GM18508 (cell line): ENCODE measurements at regions not wholly inside any gene's neighbourhood (a gene's known extent, or its start where the extent isn't known, plus 50 kb on each side); places are given as distances from the start of the nearest gene placed in this dataset.
A peak's percentile ranks its signal among the peaks of the same experiment; 100 is the strongest.

Experiments used
- ATAC-seq: cut with Tn5 transposase; IDR thresholded peaks from one replicate; pipeline ENCODE4 v1.9.1; 2021; ENCODE audit warnings: moderate number of reproducible peaks; ENCODE audit not compliant: insufficient read depth, unreplicated experiment

DNA sequence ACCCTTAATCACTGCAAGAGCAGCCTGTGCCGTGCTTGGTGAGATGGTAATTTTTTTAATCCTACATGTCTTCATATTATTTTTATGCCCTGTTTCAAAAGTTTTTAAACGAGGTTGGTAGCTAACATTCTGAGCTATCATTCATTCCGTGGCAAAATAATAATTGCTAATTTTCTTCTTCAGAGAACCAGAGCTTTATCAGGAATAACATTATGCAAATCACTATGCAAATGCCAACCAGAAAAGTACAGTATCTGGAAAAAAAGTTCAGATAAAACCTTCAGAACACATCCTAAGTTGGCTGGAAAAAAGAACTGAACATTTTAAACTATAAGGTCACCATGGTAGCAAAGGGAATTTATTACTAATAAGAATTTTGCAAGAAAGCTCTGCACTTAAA is 165.1 kb upstream of the NABP1 start:
- no peak for ATAC-seq

DNA sequence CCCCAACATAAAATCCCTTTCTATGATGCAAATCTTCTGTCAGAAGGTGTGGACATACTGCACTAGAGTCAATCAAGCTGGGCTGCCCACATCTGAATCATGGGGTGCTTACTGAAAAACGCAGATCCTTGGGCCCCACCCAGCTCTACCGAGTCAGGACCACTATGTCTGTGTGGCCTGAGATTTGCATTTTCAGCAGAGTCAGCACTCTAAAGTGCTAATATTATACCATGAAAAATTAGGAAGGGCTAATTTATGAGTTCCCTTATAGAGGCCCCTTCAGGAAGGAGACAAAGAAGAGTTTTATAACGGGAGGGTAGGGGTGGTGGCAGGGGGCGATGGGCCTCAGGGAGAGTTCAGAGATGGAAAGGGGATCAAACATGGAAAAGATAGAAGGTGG is 163.3 kb upstream of the NABP1 start:
- no peak for ATAC-seq

DNA sequence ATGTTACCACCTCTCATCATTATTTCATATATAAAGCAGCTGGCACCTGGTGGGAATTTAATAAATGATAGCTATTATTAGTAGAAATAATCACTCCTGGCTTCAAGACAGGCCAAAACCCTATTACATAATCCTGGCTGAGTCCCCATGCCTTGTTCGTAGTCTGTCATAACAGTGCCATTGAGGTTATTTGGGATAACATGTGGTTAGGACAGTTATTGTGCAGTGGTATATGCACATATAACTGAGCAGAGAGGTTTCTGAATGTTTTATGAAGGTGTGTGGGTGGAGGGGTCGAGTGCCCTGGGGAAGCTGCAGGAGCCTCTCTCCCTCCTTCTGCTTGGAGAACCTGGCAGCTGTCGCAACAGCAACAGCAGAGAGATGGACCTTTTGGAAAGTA is 162.4 kb upstream of the NABP1 start:
- ATAC-seq = no peak

DNA sequence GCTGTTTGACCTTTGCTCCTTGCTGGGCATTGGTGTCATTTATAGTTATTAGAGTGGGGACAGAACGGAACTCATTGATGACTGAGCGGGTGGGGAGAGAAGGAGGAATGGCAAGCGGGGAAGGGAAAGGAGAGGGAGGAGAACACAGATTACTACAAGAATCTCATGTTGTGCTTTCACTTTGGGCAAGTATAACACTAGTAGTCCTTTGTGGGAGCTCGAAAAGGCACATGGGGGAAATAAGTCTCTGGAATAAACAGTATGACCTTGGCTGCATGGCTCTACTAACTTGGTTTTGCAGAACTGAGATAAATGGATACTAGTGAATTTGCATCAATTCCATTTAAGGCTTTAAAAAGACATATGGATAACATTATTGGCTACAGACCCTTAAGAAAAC is 161.7 kb upstream of the NABP1 start:
- no peak for ATAC-seq

DNA sequence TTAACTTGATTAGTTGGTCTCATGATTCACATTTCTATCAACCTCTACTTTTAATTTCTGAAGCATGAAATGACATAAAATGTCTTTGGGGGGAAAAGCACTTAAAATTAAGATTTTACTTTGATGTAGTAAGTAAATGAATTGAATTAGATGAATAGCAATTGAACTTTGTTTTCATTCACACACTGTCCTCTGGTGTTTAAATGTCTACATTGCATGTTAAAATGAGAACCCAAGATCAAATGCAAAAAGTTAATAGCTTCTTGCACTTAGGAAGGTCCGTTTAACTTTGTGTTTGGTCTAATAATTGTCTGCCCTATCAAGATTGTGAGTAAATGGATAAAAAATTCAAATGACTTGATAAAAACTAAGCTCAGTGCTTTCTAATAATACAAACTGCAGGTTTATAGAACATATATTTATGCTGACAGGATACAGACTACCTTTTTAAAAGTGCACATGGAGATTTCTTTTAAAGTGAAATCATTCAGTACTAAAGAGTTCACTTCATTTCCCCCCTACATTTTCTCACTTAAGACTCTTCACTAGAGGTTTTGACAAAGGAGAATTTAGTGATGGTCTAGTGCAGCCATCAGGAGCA is 156.2 kb upstream of the NABP1 start:
- ATAC-seq = no peak

DNA sequence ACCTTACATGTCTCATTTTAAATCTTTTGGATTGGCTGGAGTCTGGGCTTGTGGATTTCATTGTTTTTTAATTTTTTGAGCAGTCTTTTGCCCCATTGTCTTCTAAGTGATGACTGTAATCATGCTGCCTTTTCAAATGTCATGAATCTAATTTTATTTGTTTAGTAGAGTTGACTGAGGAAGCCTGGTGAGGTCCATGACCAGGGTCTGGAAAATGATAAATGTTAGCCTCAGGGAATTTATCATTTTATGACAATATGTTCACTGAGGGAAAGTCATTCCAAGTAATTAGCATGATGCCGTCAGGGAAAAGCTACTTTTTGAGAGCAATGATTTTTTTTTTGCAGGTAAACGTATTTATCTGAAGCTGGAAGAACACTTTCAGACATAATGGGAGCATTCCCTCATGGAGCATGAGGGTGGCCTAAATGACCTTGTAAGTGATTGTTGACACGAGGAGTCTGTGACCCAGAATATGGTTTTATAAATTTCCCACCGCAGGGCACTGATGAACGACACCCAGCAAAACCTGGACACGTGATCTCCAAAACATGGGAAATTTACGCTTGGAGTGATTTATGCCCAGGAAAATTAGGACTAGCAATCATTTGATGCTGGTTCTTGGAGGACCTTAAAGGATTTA is 155.3 kb upstream of the NABP1 start:
- ATAC-seq = no peak

DNA sequence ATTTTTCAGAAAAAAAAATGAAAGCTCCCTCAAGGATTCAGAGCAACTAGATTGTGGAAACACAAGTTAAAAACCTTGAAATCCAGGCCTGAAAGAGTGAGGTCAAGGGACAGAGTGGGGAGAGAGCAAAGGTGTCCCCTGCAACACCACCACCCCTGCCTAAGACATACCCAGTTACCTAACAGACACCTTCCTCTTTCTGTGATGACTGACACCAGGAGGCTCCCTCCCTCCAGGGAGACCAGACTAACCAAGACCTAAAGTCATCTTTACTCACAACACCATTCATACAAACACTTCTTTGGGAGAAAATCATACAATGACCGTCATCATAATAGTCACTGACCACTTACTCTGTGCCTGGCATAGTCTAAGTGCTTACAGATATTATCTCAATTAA is 151.8 kb upstream of the NABP1 start:
- no peak for ATAC-seq

DNA sequence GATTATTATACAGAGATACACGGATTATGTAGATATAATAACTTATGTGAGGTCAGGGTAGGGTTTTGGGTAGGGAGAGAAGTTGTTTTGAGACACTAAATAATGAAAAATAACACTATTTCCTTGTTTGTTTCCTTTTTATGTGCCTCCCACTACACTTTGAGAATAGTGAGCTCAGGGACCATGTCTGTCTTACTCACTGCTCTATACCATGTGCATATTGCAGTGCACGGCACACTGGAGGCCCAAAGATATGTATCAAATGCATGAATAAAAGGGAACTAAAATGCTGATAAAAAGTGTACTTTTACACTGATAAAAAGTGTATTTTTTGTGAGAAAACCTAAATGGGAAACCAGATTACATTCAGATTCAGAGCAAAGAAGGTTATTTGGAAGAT is 151.4 kb upstream of the NABP1 start:
- no peak for ATAC-seq

DNA sequence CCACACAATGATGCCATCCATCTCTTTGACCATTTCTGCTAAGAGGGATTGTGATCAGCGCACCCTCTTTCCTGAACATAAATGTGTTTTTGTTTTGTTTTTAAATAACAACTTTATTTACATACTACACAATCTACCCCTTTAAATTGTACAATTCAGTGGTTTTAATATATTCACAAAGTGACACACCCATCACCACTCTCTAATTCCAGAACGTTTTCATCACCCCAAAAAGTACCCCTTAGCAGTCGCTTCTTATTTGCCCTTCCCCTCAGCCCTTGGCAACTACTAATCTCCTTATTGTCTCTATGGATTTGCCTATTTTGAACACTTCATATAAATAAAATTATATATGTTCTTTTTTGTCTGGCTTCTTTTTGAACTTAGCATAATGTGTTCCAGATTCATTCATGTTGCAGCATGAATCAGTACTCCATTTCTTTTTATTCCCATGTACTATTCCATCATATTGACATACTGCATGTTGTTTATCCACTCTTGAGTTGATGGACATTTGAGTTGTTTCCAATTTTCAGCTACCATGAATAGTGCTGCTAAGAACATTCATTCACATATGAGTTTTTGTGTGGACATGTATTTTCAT is 150.9 kb upstream of the NABP1 start:
- ATAC-seq = no peak

DNA sequence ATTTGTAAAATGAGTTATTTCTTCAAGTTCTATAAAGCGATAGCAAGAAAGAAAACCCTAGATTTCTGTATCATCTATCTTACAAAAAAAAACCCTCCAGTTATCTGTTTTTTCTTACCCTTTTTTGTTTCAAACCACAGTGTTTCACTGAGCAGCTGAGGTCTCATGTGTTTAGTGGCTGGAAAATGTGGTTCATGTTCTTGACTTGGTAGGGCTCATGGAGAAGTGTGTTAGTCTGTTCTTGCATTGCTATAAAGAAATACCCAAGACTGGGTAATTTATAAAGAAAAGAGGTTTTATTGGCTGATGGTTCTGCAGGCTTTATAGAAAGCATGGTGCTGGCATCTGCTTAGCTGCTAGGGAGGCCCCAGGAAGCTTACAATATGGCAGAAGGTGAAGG is 147.3 kb upstream of the NABP1 start:
- ATAC-seq = no peak

DNA sequence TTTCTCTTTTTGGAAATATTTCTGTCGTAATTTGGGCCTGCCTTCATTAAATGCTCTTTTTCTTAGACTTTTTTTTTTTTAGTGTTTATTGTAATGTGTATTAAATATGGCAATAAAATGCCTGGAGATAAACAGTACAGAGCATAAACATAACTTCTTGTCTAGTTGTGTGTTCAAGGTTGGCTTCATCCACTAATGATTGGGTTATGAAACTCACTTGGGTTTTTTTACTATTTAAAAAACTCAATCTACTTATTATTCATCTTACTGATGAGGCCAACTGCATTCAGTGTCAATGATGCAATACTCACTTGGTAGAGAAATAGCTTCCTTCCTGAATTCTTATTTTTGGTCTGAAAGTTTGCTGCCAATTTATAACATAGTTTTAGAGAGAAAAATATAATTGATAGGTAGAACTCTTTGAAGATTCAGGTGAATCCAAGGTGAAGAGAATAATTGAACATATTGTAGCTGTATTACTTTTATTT is 144.2 kb upstream of the NABP1 start:
- ATAC-seq = no peak

DNA sequence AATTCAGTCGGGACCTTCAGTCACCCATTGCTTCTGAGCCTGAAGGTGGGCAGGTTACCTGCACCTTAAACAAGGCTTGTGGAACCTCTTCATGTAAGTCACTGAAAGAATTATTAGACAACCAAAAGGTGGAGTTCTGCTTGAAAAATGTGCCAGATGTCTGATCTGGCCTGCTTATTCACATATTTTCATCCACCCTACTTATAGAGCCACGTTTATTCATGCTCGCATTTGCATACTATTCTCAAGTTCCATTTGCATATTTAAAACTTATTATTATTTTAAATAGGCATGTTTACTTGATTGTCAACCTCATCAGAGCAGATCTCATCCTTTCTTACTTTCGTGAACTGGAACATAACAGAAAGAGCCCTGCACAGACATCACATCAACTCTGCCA is 140.0 kb upstream of the NABP1 start:
- no peak for ATAC-seq

DNA sequence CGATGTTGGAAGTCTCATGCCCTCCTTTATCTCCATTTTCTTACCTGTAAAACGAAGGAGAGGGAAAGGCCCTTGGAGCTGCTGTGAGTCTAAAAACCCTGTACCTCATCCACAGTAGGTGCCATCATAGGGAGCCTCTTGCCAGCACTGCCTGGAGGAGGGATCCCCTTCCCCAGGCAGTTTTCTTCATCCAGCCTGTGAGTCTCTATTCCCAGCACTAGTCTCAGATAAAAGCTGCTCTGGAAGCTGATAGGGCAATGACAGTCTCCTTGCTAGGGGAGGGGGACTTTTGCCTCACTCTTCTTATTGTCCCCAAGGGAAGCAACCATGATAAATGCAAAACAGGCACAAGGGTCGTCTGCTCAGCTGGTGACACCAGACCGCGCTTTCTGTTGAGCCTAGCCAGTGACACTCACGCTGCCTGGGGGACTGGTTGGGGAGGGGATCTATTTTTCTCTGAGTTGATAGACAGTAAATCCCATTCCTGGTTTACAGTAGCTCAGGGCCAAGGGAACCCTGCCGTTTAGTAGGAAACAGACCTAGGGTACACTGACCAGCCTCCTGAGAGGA is 139.5 kb upstream of the NABP1 start:
- no peak for ATAC-seq

DNA sequence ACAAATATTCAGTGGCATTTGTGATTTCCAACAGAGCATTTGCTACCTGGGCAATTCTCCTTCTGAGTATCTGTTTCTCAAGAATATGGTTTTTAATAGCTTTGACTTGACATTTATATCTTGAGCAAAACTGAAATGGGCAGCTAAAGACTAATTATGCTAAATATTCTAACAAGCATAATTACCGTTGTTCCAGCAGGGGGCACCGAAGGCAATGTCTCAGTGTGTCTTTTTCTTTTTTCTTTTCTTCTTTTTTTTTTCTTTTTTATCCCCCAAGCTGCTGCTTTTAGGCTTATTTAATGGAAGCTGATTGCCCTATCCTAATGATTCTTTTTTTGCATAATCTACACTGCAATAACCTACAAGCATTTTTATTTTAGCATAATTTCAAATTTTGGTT is 138.9 kb upstream of the NABP1 start:
- no peak for ATAC-seq

DNA sequence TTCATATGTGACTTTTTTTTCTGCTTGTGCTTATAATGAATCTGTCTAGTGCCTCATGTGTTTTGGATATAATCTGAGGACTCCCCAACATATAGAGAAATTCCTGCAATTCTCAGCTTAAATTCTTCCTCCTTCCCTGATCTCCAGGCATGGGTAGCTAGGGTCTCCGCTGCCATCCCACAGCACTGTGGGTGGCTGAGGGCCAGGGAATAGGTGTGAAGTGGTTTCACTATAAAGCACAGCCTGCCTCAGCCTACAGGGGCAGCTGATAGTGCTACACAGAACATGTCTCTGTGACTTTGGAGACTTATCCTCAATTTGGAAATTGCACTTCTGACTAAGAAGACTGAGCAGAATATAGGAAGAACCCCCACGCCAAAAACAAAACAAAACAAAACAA is 137.3 kb upstream of the NABP1 start:
- ATAC-seq = no peak

DNA sequence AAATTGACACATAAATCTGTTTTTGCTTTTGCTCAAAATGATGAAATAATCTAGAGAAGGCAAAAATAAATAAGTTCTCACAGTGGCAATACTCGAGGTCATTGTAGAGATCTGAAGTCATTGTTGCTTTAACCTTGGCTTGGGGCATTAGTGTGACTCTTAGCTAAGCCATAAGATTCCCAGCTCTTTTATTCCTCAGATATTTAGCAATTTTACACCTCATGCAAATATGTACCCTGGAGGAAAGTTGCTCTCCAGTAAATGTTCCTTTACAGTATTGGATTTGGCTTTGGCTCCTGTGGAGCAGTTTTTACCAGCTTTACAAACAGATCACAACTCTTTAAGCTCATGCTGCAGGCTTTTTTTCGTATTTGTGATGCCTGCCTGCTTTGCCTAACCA is 134.2 kb upstream of the NABP1 start:
- ATAC-seq = no peak

DNA sequence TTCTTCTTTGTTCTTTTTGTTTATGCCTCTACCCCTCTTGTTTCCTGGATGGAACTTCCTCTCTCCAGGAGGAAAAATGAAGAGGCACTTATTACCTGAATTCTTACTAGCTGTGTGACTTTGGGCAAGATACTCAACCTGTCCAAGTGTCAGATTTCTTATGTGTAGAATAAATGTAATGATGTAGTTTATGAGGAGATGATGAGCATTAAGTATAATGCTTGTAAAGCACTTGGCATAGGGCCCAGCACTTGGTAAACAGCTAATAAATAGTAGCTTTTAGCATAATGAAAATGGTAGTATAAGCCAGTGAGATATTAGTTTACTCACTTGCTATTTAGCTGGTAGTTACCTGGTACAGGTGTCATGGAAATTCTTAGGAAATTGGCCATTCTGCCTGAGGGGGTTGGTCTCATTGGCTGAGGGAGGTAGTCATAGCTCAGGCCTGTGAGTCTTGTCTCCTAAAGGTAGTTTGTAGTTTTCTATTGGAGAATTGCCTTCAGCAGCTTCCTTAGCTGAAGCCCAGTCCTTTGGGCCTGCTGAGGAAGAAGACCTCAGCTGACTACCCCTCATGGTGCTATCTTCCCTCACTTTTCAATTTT is 133.4 kb upstream of the NABP1 start:
- no peak for ATAC-seq

DNA sequence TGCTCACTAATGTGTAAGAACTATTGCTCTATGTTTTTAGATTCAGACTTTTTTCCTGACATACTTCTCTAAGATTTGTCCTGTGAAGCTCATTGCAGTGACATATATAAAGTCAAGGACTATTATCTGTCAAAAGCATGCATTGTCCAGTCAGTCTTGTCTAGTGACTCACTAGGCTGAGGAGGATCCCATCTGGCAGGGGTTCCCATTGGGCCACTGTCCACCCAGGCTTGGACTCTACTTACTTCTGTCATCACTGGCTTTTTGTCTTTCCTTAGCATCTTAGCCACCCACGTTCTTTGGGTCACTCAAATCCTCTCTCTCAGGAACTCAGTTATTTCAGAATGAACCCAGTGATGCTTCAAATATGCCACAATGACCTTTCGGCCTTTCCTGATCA is 132.6 kb upstream of the NABP1 start:
- ATAC-seq = no peak

DNA sequence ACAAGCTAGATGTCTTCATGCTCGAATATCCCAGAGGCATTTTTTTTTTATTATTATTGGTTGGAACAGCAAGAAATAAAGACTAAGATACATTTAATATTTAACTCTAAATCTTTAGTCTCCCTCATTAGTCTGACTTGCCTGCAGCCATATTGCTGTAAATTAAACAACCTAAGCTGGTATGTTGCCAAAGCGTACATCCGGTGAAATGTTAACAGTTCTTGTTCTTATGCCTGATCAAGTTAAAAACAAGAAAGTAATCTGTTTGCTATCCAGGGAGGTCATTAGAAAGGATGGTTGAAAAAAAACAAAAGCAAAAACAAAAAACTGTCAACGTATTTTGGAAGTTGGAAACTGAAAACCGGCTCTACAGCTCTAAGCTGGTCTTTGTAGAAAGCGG is 125.9 kb upstream of the NABP1 start:
- ATAC-seq = no peak

DNA sequence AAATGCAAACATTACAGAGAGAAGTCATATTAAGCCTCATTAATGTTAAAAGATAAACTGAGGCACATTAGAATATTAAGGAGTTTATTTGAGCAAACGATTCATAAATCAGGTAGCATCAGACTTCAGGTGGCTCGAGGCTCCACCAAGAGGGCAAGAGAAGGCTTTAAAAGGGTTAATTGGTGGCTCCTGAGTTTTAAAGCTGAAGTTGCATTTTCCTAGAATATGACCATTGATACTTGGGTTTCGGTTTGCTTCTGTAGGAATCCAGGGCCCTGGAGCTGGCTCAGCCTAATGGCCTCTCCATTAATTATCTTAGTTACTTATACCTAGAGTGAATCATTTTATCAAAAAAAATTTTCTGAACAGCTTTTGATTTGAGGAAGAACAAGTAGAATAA is 123.7 kb upstream of the NABP1 start:
- no peak for ATAC-seq

DNA sequence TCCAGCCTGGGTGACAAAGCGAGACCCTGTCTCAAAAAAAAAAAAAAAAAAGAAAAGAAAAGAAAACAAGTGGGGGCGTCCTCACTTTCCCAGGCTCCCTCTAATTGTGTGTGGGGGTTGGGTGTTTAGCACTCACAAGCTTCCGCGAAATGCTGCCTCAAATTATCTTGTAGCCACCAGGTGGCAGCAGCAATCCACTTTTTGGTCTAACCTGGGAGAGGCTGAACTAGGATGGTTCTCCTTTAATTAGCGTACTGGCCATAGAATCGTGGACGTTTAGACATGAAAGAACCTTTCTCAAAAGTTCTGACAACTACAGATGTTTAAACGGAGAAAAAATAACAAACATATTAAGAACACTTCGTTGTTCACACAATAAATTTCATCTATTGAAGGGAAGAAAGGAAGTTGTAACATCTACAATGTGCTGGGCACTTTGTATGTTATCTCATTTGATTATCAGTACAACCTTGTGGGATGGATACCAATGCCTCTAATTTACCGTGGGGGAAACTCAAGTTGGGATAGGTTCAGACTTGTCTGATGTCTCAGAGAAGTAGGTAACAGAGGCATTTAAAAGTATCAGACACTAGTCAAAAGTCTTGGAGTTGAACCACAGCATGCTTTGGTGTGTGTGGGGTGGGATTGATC is 122.7 kb upstream of the NABP1 start:
- ATAC-seq = peak; percentile 93
